Activated CD4-positive, alpha-beta T cell treated with anti-CD3 and anti-CD28 coated beads for 4 hours (primary cell): ENCODE measurements at regions not wholly inside any gene's neighbourhood (a gene's known extent, or its start where the extent isn't known, plus 50 kb on each side); places are given as distances from the start of the nearest gene placed in this dataset.
"Not testable (repeated sequence)": the region's sequence is repeated elsewhere in the genome, so short reads cannot be mapped to it uniquely, and the experiment has no call there.

ENCODE experiments used
- DNase-seq, 2 donors: peaks; one replicate each; pipeline ENCODE4 v3.0.0-alpha.2; 2020

GRCh38 chr14:58731465-58732293 lies 93.9 kb downstream of the DACT1 start:
- no peak for DNase-seq

- no peak for DNase-seq
Observed at GRCh38 chr14:58732387-58732786, 94.6 kb downstream of the DACT1 start.

- no peak for DNase-seq
Observed at GRCh38 chr14:58733451-58734208, 95.9 kb downstream of the DACT1 start.

- DNase-seq: no peak
Observed at GRCh38 chr14:58735596-58735995, 97.8 kb downstream of the DACT1 start.

GRCh38 chr14:58736606-58737005 lies 98.8 kb downstream of the DACT1 start:
- DNase-seq: no peak

GRCh38 chr14:58737511-58737910 lies 99.7 kb downstream of the DACT1 start:
- DNase-seq: no peak

- no peak for DNase-seq
Observed at GRCh38 chr14:58738189-58738836, 100.6 kb downstream of the DACT1 start.

GRCh38 chr14:58738876-58739275 lies 101.1 kb downstream of the DACT1 start:
- no peak for DNase-seq

GRCh38 chr14:58739674-58740073 lies 101.9 kb downstream of the DACT1 start:
- DNase-seq: no peak

GRCh38 chr14:58740379-58740935 lies 102.7 kb downstream of the DACT1 start:
- no peak for DNase-seq

- DNase-seq: no peak
Observed at GRCh38 chr14:58744801-58745394, 107.1 kb downstream of the DACT1 start.

GRCh38 chr14:58746261-58746660 lies 108.5 kb downstream of the DACT1 start:
- no peak for DNase-seq

- no peak for DNase-seq
Observed at GRCh38 chr14:58746701-58747100, 108.9 kb downstream of the DACT1 start.

GRCh38 chr14:58747181-58747580 lies 109.4 kb downstream of the DACT1 start:
- no peak for DNase-seq

- not testable (repeated sequence) for DNase-seq
Observed at GRCh38 chr14:58748251-58748650, 110.5 kb downstream of the DACT1 start.

GRCh38 chr14:58749066-58749669 lies 111.4 kb downstream of the DACT1 start:
- no peak for DNase-seq

- no peak for DNase-seq
Observed at GRCh38 chr14:58750321-58751269, 112.8 kb downstream of the DACT1 start.

GRCh38 chr14:58751788-58752187 lies 114.0 kb downstream of the DACT1 start:
- DNase-seq: no peak

GRCh38 chr14:58752289-58752688 lies 114.5 kb downstream of the DACT1 start:
- DNase-seq: no peak

GRCh38 chr14:58752771-58753201 lies 115.0 kb downstream of the DACT1 start:
- DNase-seq: no peak
